ENCODE measurements at regions not wholly inside any gene's neighbourhood (a gene's known extent, or its start where the extent isn't known, plus 50 kb on each side); places are given as distances from the start of the nearest gene placed in this dataset.
"Not testable (repeated sequence)": the region's sequence is repeated elsewhere in the genome, so short reads cannot be mapped to it uniquely, and the experiment has no call there.

DNA sequence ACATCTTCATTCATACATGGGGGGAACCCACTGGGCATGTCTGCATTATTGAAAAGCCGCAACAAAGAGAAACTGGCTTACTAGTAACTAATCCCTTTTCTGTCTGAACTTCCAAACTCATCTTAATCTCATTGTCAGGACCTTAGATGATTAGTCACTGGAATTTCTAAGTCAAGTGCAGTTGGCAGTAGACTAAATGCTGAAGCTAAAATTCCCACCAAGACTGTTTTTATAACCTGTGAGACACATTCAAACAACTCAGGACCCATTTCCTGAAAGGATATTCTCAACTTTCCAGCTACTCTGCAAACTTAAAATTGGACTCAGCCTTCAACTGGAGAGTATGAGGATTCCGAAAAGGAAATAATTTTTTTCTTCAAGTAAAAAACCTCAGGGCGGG, 94.8 kb upstream of the SCAF8 start:
- H3K4me1 Mint-ChIP-seq = no peaks in the 10 kb centered on the region
- peak overlapping the region; percentile 48 for H3K27ac Mint-ChIP-seq
- no peaks in the 10 kb centered on the region for H3K27me3 Mint-ChIP-seq (ENCODE audit: low read depth, poor library complexity)
- H3K36me3 Mint-ChIP-seq (ENCODE audit: low read depth) = peaks cover 5% of the 10 kb centered on the region
- TF ChIP-seq, protein P1, sequence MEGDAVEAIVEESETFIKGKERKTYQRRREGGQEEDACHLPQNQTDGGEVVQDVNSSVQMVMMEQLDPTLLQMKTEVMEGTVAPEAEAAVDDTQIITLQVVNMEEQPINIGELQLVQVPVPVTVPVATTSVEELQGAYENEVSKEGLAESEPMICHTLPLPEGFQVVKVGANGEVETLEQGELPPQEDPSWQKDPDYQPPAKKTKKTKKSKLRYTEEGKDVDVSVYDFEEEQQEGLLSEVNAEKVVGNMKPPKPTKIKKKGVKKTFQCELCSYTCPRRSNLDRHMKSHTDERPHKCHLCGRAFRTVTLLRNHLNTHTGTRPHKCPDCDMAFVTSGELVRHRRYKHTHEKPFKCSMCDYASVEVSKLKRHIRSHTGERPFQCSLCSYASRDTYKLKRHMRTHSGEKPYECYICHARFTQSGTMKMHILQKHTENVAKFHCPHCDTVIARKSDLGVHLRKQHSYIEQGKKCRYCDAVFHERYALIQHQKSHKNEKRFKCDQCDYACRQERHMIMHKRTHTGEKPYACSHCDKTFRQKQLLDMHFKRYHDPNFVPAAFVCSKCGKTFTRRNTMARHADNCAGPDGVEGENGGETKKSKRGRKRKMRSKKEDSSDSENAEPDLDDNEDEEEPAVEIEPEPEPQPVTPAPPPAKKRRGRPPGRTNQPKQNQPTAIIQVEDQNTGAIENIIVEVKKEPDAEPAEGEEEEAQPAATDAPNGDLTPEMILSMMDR (IDR thresholded peaks at IDR 0.05) = no peak
- peaks cover 19% of the 10 kb centered on the region for H3K9me3 Mint-ChIP-seq
- H3K4me3 Mint-ChIP-seq = no peak overlapping the region
- no peak for DNase-seq

DNA sequence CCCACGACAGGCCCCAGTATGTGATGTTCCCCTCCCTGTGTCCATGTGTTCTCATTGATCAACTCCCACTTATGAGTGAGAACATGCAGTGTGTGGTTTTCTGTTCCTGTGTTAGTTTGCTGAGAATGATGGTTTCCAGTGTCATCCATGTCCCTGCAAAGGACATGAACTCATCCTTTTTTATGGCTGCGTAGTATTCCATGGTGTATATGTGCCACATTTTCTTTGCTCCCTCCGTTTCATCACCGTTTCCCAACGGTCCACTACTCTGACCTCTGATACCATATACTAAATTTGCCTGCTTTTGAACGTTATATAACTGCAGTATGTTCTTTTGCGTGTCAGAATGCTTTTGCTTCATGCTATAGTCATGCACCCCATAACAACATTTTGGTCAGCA, 94.0 kb upstream of the SCAF8 start:
- H3K27ac Mint-ChIP-seq; H3K4me1 Mint-ChIP-seq; H3K27me3 Mint-ChIP-seq (ENCODE audit: low read depth, poor library complexity); H3K4me3 Mint-ChIP-seq; H3K36me3 Mint-ChIP-seq (ENCODE audit: low read depth); DNase-seq: not testable (repeated sequence)
- H3K9me3 Mint-ChIP-seq = peaks cover 11% of the 10 kb centered on the region

DNA sequence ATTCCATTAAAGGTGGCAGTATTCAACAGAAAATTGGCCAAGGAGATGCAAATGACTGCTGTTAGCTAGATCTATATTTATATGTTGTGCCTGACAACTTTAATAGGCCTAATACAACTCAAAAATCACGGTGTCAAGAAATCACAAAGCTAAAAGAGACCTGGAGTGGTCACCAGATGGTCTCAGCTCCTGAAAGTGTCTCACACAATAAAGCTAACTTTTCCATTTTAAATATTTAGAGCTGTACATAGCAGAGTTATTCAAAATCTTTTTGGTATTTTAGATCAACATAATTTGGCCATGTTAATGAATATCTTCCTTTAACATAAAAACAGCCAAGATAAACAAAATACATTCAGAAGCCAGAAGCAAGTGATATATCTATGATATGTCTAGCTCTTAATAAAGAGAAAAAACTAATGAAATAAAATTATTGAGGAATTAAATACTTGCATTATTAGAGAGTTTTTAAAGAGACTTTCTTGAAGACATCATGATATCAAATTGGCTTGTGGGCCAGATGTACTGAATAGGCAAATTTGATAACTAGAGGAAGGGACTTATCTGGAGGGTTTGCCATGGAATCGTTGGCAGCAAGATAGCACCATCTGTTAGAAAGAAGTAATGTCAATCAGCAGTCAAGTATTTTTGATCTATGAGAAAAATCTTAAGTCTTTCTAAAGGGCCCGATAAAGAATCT, 84.9 kb upstream of the SCAF8 start:
- Mint-ChIP-seq H3K4me1 (peaks cover 29% of the 10 kb centered on the region), H3K4me3 (no peak overlapping the region), H3K9me3 (peaks cover 15% of the 10 kb centered on the region), H3K27ac (no peak overlapping the region), H3K36me3 (ENCODE audit: low read depth) (no peaks in the 10 kb centered on the region), H3K27me3 (ENCODE audit: low read depth, poor library complexity) (peaks cover 3% of the 10 kb centered on the region)
- no peak for DNase-seq
- TF ChIP-seq, protein P1 (IDR thresholded peaks at IDR 0.05) = no peak

DNA sequence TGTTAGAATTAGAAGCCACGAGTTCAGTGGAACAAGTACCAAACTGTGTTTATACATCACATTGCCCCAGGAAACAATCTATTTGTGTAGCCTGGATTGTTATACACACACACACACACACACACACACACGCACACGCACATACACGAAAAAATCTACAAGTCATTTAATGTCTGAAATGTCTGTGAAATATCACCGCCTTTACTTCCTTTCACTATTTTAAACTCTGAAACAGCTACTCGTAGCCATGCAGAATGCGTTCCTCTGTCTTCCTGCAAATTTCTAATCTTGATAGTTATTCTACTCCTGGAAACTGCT, 84.4 kb upstream of the SCAF8 start:
- H3K27me3 Mint-ChIP-seq (ENCODE audit: low read depth, poor library complexity) = peaks cover 3% of the 10 kb centered on the region
- DNase-seq = no peak
- H3K27ac Mint-ChIP-seq = no peak overlapping the region
- TF ChIP-seq, protein P1 (IDR thresholded peaks at IDR 0.05) = no peak
- no peaks in the 10 kb centered on the region for H3K36me3 Mint-ChIP-seq (ENCODE audit: low read depth)
- peaks cover 15% of the 10 kb centered on the region for H3K9me3 Mint-ChIP-seq
- H3K4me1 Mint-ChIP-seq = peaks cover 35% of the 10 kb centered on the region
- H3K4me3 Mint-ChIP-seq = no peak overlapping the region

DNA sequence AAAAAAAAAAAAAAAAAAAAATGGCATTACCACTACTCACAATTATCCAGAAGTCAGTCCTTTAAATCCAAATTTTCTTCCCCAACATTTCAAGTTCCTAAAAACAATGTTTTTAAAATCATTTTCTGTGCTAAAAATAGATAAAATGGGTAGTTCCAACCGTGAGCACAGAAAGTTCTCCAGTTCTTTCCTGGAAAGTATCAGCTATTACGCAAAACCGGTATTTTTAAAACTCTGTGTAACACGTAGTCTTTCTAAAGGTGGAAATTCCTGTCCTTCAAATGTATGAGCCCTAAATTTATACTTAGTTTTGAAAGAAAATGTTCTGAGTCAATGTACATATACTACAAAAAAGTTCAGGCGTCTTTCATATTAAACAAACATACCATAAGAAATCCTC, 83.5 kb upstream of the SCAF8 start:
- Mint-ChIP-seq H3K27me3 (ENCODE audit: low read depth, poor library complexity) (peaks cover 3% of the 10 kb centered on the region), H3K4me1 (peaks cover 37% of the 10 kb centered on the region), H3K9me3 (peaks cover 15% of the 10 kb centered on the region), H3K27ac (no peak overlapping the region), H3K36me3 (ENCODE audit: low read depth) (no peaks in the 10 kb centered on the region), H3K4me3 (no peak overlapping the region)
- TF ChIP-seq, protein P1 (IDR thresholded peaks at IDR 0.05) = no peak
- DNase-seq = no peak

DNA sequence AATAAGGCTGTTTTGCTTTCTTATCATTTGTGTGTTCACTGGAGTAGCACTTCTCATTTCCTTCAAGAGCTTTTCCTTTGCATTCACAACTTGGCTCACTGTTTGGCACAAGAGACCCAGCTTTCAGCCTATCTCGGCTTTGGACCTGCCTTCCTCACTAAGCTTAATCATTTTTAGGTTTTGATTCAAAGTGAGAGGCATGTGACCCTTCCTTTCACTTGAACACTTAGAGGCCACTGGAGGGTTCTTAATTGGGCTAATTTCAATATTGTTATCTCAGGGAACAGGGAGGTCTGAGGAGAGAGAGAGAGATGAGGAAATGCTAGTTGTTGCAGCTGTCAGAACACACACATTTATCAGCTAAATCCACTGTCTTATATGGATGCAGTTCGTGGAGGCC, 82.9 kb upstream of the SCAF8 start:
- Mint-ChIP-seq H3K27me3 (ENCODE audit: low read depth, poor library complexity) (peaks cover 3% of the 10 kb centered on the region), H3K4me1 (peaks cover 37% of the 10 kb centered on the region)

More for the DNA sequence above, 82.9 kb upstream of the SCAF8 start:
- Mint-ChIP-seq H3K4me3 (no peak overlapping the region), H3K27ac (no peak overlapping the region), H3K9me3 (peaks cover 15% of the 10 kb centered on the region), H3K36me3 (ENCODE audit: low read depth) (no peaks in the 10 kb centered on the region)
- DNase-seq = no peak
- TF ChIP-seq, protein P1 (IDR thresholded peaks at IDR 0.05) = no peak
